HG02798 (cell line): ENCODE measurements at regions not wholly inside any gene's neighbourhood (a gene's known extent, or its start where the extent isn't known, plus 50 kb on each side); places are given as distances from the start of the nearest gene placed in this dataset.

Experiments used
- ATAC-seq: cut with Tn5 transposase; IDR thresholded peaks from one replicate; pipeline ENCODE4 v1.9.1; 2021; ENCODE audit warnings: mild to moderate bottlenecking; ENCODE audit not compliant: unreplicated experiment, poor library complexity

- no peak for ATAC-seq
These were observed 54.4 kb upstream of the PIK3R1 start for GRCh38 chr5:68161156-68161555.

GRCh38 chr5:68159224-68159951 is 56.2 kb upstream of the PIK3R1 start:
- no peak for ATAC-seq

- ATAC-seq = no peak
These were observed 59.6 kb upstream of the PIK3R1 start for GRCh38 chr5:68155940-68156339.

GRCh38 chr5:68154119-68154857 is 61.3 kb upstream of the PIK3R1 start:
- ATAC-seq = no peak

- no peak for ATAC-seq
These were observed 63.7 kb upstream of the PIK3R1 start for GRCh38 chr5:68151812-68152211.

- ATAC-seq = peak; percentile 62
These were observed 66.4 kb upstream of the PIK3R1 start for GRCh38 chr5:68149189-68149588.

GRCh38 chr5:68148096-68148495 is 67.5 kb upstream of the PIK3R1 start:
- peak; percentile 61 for ATAC-seq

GRCh38 chr5:68147659-68148058 is 67.9 kb upstream of the PIK3R1 start:
- ATAC-seq = no peak

GRCh38 chr5:68141494-68141893 is 74.1 kb upstream of the PIK3R1 start:
- peak; percentile 45 for ATAC-seq

- ATAC-seq = peak; percentile 55
These were observed 74.8 kb upstream of the PIK3R1 start for GRCh38 chr5:68140763-68141162.

- peak; percentile 27 for ATAC-seq
These were observed 75.7 kb upstream of the PIK3R1 start for GRCh38 chr5:68139611-68140441.

- peak; percentile 42 for ATAC-seq
These were observed 77.9 kb upstream of the PIK3R1 start for GRCh38 chr5:68137511-68138140.

- ATAC-seq = no peak
These were observed 80.8 kb upstream of the PIK3R1 start for GRCh38 chr5:68134669-68135313.

GRCh38 chr5:68134033-68134668 is 81.4 kb upstream of the PIK3R1 start:
- no peak for ATAC-seq

- ATAC-seq = no peak
These were observed 85.3 kb upstream of the PIK3R1 start for GRCh38 chr5:68130253-68130652.

- ATAC-seq = no peak
These were observed 86.2 kb upstream of the PIK3R1 start for GRCh38 chr5:68129364-68129763.

- ATAC-seq = no peak
These were observed 88.7 kb upstream of the PIK3R1 start for GRCh38 chr5:68126886-68127285.

- no peak for ATAC-seq
These were observed 92.9 kb upstream of the PIK3R1 start for GRCh38 chr5:68122439-68123328.
